HepG2 (cell line): ENCODE measurements at regions not wholly inside any gene's neighbourhood (a gene's known extent, or its start where the extent isn't known, plus 50 kb on each side); places are given as distances from the start of the nearest gene placed in this dataset.

Experiments
- ATAC-seq: fragments of 200-7000 bp; cut with Tn5 transposase; 3 replicates; pipeline ENCODE4 v1.9.1; 2020; ENCODE audit warnings: mild to moderate bottlenecking, moderate library complexity
- BruUV-seq: library from RNA; stranded (reverse); fragments of 400-500 nt; replicated peaks from 2 replicates; lab custom pipeline; 2021; lab: Mats Ljungman, UMichigan
- CTCF ChIA-PET: fragments of 300-600 bp; formaldehyde crosslinking; extraction: SDS; loops from one replicate; lab custom pipeline; 2021; ENCODE audit warnings: low total read pairs, inconsistent platforms, low intra/inter-chr PET ratio; lab: Yijun Ruan, JAX
- POLR2A ChIA-PET: fragments of 350-600 bp; sonication (Branson Sonifier 250); formaldehyde crosslinking; loops from one replicate; lab custom pipeline; 2020; ENCODE audit warnings: antibody characterized with exemption, inconsistent platforms; lab: Yijun Ruan, JAX
- DNase-seq: peaks from one replicate; pipeline ENCODE4 v3.0.0-alpha.2; 2015; ENCODE audit warnings: low spot score
- FAIRE-seq: peaks from 3 replicates; lab custom pipeline; 2011; peaks lifted over from hg19 to GRCh38; lab: Jason Lieb, UNC
- H2AFZ ChIP-seq: one replicate; pipeline ENCODE4 v1.6.1; 2011; ENCODE audit warnings: low read length, inconsistent platforms
- H3K27ac ChIP-seq: fragments of 300-600 bp; 3 replicates; pipeline ENCODE4 v1.8.0; 2011; ENCODE audit warnings: mixed run types, mild to moderate bottlenecking, mixed read lengths, low read length, inconsistent platforms; ENCODE audit not compliant: insufficient read depth; ENCODE audit errors: extremely low read length
- H3K27me3 ChIP-seq, 2 experiments: fragments of 200-600 bp in 1 of 2; 2 replicates in 1 of 2; 3 replicates in 1 of 2; pipeline versions ENCODE4 v1.6.0 to v1.8.0; 2011; ENCODE audit warnings: low read length in 2 of 2, mild to moderate bottlenecking in 2 of 2, moderate library complexity in 2 of 2, inconsistent platforms in 1 of 2; ENCODE audit not compliant: insufficient read depth in 2 of 2, control insufficient read depth in 1 of 2
- H3K36me3 ChIP-seq, 2 experiments: fragments of 200-600 bp in 1 of 2; replicated peaks in 1 of 2; 2 replicates in 1 of 2; 3 replicates in 1 of 2; pipeline versions ENCODE4 v1.5.1 to v1.8.0; 2011; ENCODE audit warnings: low read length in 2 of 2, inconsistent platforms in 1 of 2; ENCODE audit not compliant: insufficient read depth in 2 of 2, control insufficient read depth in 1 of 2
- H3K4me1 ChIP-seq: 2 replicates; pipeline ENCODE4 v1.5.1; 2012; ENCODE audit warnings: low read length, inconsistent platforms; ENCODE audit not compliant: insufficient read depth
- H3K4me2 ChIP-seq: 2 replicates; pipeline ENCODE4 v1.6.0; 2011; ENCODE audit warnings: low read depth, low read length, inconsistent platforms
- H3K4me3 ChIP-seq, 3 experiments: fragments of 200-600 bp in 1 of 3; sonication (generic), shearing (Covaris generic) in 1 of 3; replicated peaks in 1 of 3; 2 replicates each; pipeline ENCODE4 v1.5.1; 2011 to 2016; ENCODE audit warnings: low read length in 3 of 3, inconsistent platforms in 2 of 3, low read depth in 2 of 3, mild to moderate bottlenecking in 2 of 3, control low read depth in 1 of 3, mixed read lengths in 1 of 3; ENCODE audit not compliant: insufficient read depth in 1 of 3
- H3K79me2 ChIP-seq: one replicate; pipeline ENCODE4 v1.6.1; 2011; ENCODE audit warnings: low read length, inconsistent platforms; ENCODE audit not compliant: insufficient read depth
- H3K9ac ChIP-seq: 2 replicates; pipeline ENCODE4 v1.6.0; 2011; ENCODE audit warnings: mild to moderate bottlenecking, low read depth, low read length, inconsistent platforms; ENCODE audit not compliant: insufficient read depth
- H3K9me3 ChIP-seq: 2 replicates; pipeline ENCODE4 v1.5.1; 2012; ENCODE audit warnings: mild to moderate bottlenecking, low read length
- H4K20me1 ChIP-seq: 2 replicates; pipeline ENCODE4 v1.6.0; 2011; ENCODE audit warnings: inconsistent platforms, mild to moderate bottlenecking, low read length, moderate library complexity; ENCODE audit not compliant: insufficient read depth
- FIP1L1 ChIP-seq: fragments of 200-400 bp; formaldehyde crosslinking; IDR thresholded peaks from 2 replicates; pipeline ENCODE4 v1.6.1; 2018; ENCODE audit warnings: low read depth, mild to moderate bottlenecking, low read length, moderate library complexity, borderline replicate concordance; ENCODE audit not compliant: insufficient read depth
- GATAD2A ChIP-seq: IDR thresholded peaks from 2 replicates; pipeline ENCODE4 v1.6.1; 2016
- MTA3 ChIP-seq: sonication (generic); formaldehyde crosslinking; IDR thresholded peaks from 2 replicates; pipeline ENCODE4 v1.4.0; 2020; ENCODE audit warnings: missing genetic modification reagents
- SCMH1 ChIP-seq: sonication (generic); formaldehyde crosslinking; IDR thresholded peaks from 2 replicates; pipeline ENCODE4 v1.9.0; 2021; ENCODE audit warnings: missing genetic modification reagents, mild to moderate bottlenecking, borderline replicate concordance
- SMYD3 ChIP-seq: sonication (generic); formaldehyde crosslinking; IDR thresholded peaks from 2 replicates; pipeline ENCODE4 v1.8.1; 2023; ENCODE audit warnings: mild to moderate bottlenecking, missing genetic modification reagents
- ZFP82 ChIP-seq: sonication (generic); formaldehyde crosslinking; IDR thresholded peaks from 2 replicates; pipeline ENCODE4 v1.5.1; 2020; ENCODE audit warnings: mild to moderate bottlenecking, missing genetic modification reagents, borderline replicate concordance
- ZNF30 ChIP-seq: sonication (generic); formaldehyde crosslinking; IDR thresholded peaks from 2 replicates; pipeline ENCODE4 v1.5.0; 2020; ENCODE audit warnings: mild to moderate bottlenecking, missing genetic modification reagents
- ZNF333 ChIP-seq: sonication (generic); formaldehyde crosslinking; IDR thresholded peaks from 2 replicates; pipeline ENCODE4 v1.4.0; 2020; ENCODE audit warnings: mild to moderate bottlenecking, missing genetic modification reagents, borderline replicate concordance
- ZSCAN5A ChIP-seq: sonication (generic); formaldehyde crosslinking; IDR thresholded peaks from 2 replicates; pipeline ENCODE4 v1.8.0; 2022; ENCODE audit warnings: mild to moderate bottlenecking, missing genetic modification reagents, borderline replicate concordance
- WGBS: methylation state at CpG from one replicate; pipeline ENCODE4 v1.1.6; 2017; ENCODE audit warnings: low lambda C conversion rate; 5-methylcytosine and 5-hydroxymethylcytosine counted together
- in situ Hi-C: cut with HindIII; loops from 2 replicates; pipeline ENCODE4 v1.10.0; 2017; ENCODE audit warnings: low pct_unique_long_range_greater_than_20kb; ENCODE audit not compliant: extremely low pct_ligation_motif_present
- intact Hi-C: fragments of 100-400 bp; cut with micrococcal nuclease; formaldehyde crosslinking; loops from one replicate; pipeline ENCODE4 v1.10.0; 2022; ENCODE audit not compliant: unreplicated experiment
- TF ChIP-seq, protein P1 (sequence below): sonication (generic); formaldehyde crosslinking; IDR thresholded peaks from 2 replicates; pipeline ENCODE4 v1.8.1; 2023; ENCODE audit warnings: mild to moderate bottlenecking, missing genetic modification reagents
- TF ChIP-seq, protein P2 (sequence below): sonication (generic); formaldehyde crosslinking; IDR thresholded peaks from 2 replicates; pipeline ENCODE4 v1.4.0; 2020; ENCODE audit warnings: missing genetic modification reagents
- TF ChIP-seq, protein P3 (sequence below): sonication (generic); formaldehyde crosslinking; IDR thresholded peaks from 2 replicates; pipeline ENCODE4 v1.5.1; 2020; ENCODE audit warnings: mild to moderate bottlenecking, missing genetic modification reagents

- TF ChIP-seq, protein P1, sequence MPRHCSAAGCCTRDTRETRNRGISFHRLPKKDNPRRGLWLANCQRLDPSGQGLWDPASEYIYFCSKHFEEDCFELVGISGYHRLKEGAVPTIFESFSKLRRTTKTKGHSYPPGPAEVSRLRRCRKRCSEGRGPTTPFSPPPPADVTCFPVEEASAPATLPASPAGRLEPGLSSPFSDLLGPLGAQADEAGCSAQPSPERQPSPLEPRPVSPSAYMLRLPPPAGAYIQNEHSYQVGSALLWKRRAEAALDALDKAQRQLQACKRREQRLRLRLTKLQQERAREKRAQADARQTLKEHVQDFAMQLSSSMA (CRISPR knock-in tag) = no peak
- TF ChIP-seq, protein P2, sequence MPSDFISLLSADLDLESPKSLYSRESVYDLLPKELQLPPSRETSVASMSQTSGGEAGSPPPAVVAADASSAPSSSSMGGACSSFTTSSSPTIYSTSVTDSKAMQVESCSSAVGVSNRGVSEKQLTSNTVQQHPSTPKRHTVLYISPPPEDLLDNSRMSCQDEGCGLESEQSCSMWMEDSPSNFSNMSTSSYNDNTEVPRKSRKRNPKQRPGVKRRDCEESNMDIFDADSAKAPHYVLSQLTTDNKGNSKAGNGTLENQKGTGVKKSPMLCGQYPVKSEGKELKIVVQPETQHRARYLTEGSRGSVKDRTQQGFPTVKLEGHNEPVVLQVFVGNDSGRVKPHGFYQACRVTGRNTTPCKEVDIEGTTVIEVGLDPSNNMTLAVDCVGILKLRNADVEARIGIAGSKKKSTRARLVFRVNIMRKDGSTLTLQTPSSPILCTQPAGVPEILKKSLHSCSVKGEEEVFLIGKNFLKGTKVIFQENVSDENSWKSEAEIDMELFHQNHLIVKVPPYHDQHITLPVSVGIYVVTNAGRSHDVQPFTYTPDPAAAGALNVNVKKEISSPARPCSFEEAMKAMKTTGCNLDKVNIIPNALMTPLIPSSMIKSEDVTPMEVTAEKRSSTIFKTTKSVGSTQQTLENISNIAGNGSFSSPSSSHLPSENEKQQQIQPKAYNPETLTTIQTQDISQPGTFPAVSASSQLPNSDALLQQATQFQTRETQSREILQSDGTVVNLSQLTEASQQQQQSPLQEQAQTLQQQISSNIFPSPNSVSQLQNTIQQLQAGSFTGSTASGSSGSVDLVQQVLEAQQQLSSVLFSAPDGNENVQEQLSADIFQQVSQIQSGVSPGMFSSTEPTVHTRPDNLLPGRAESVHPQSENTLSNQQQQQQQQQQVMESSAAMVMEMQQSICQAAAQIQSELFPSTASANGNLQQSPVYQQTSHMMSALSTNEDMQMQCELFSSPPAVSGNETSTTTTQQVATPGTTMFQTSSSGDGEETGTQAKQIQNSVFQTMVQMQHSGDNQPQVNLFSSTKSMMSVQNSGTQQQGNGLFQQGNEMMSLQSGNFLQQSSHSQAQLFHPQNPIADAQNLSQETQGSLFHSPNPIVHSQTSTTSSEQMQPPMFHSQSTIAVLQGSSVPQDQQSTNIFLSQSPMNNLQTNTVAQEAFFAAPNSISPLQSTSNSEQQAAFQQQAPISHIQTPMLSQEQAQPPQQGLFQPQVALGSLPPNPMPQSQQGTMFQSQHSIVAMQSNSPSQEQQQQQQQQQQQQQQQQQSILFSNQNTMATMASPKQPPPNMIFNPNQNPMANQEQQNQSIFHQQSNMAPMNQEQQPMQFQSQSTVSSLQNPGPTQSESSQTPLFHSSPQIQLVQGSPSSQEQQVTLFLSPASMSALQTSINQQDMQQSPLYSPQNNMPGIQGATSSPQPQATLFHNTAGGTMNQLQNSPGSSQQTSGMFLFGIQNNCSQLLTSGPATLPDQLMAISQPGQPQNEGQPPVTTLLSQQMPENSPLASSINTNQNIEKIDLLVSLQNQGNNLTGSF = no peak
These were observed 591.9 kb downstream of the LRRC70 start (continued) for GRCh38 chr5:63170486-63170885.

DNA sequence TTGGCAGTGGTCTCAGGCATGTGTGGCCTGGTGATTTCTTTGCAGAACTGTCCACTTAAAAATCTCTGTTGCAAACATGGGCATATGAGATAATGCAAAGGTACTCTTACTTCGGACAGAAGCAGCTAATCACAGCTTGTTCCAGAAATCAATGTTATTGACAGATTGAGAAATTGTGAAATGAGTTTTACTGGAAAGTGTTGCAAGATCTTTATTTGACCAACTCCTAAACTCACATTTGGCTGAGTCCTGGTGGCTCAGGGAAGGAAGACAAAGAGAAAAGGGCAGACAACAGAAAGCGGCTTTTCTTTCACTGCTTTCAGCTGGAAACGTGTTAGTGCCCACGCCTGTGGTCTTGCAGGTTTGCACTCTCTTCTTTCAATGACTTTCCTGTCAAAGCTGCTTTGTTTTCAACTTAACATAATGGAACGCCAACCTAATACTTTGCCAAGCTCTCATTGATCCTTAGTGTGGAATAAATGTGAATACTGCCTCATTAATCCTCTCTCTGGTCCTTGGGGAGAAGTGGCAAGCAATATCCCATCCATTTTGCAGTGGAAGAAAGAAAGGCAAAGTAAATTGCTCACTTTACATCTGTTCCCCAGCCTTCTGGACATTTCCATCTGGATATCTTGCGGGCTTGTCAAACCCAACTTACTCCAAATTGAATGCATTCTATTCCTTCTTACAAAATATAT lies 586.4 kb downstream of the LRRC70 start:
- no peak overlapping the region for H3K4me2 ChIP-seq
- no peaks in the 10 kb centered on the region for H4K20me1 ChIP-seq
- no peak overlapping the region for H3K9ac ChIP-seq
- H3K79me2 ChIP-seq = no peaks in the 10 kb centered on the region
- no peaks in the 10 kb centered on the region; a peak in 1 of 5 replicates for H3K27me3 ChIP-seq
- H3K4me3 ChIP-seq = no peak overlapping the region
- in situ Hi-C loops (no loop called here), intact Hi-C loops (no loop called here)
- no TSS peak for BruUV-seq
- ATAC-seq (no peak), FAIRE-seq (no peak), DNase-seq (no peak)
- H2AFZ ChIP-seq = no peak overlapping the region
- no peaks in the 10 kb centered on the region for H3K9me3 ChIP-seq
- H3K27ac ChIP-seq = no peak overlapping the region
- ChIA-PET CTCF (no interaction called here), POLR2A (no interaction called here)
- WGBS = 4% methylated on average over 6 of the region's 6 CpGs
- H3K4me1 ChIP-seq = no peaks in the 10 kb centered on the region
- H3K36me3 ChIP-seq = no peaks in the 10 kb centered on the region
- TF ChIP-seq, protein P3, sequence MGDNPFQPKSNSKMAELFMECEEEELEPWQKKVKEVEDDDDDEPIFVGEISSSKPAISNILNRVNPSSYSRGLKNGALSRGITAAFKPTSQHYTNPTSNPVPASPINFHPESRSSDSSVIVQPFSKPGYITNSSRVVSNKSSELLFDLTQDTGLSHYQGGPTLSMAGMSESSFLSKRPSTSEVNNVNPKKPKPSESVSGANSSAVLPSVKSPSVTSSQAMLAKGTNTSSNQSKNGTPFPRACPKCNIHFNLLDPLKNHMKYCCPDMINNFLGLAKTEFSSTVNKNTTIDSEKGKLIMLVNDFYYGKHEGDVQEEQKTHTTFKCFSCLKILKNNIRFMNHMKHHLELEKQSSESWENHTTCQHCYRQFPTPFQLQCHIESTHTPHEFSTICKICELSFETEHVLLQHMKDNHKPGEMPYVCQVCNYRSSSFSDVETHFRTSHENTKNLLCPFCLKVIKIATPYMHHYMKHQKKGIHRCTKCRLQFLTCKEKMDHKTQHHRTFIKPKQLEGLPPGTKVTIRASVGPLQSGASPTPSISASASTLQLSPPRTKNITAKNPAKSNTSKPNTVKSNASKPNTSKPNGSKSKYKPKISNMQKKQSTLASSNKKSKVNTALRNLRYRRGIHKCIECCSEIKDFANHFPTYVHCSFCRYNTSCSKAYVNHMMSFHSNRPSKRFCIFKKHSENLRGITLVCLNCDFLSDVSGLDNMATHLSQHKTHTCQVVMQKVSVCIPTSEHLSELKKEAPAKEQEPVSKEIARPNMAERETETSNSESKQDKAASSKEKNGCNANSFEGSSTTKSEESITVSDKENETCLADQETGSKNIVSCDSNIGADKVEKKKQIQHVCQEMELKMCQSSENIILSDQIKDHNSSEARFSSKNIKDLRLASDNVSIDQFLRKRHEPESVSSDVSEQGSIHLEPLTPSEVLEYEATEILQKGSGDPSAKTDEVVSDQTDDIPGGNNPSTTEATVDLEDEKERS (CRISPR knock-in tag) = no peak
- TF ChIP-seq MTA3 (CRISPR knock-in tag) = no peak
- no peak for TF ChIP-seq ZNF333 (CRISPR knock-in tag)
- TF ChIP-seq ZFP82 (CRISPR knock-in tag) = no peak
- no peak for TF ChIP-seq ZNF30
- TF ChIP-seq FIP1L1 = no peak
- TF ChIP-seq ZSCAN5A = no peak
- no peak for TF ChIP-seq SCMH1
- TF ChIP-seq SMYD3 = no peak
- TF ChIP-seq GATAD2A = no peak
